GM12892 (cell line): ENCODE measurements at regions not wholly inside any gene's neighbourhood (a gene's known extent, or its start where the extent isn't known, plus 50 kb on each side); places are given as distances from the start of the nearest gene placed in this dataset.

Experiments
- POLR2A ChIP-seq: IDR thresholded peaks from 2 replicates; pipeline ENCODE4 v1.6.1; 2011; ENCODE audit warnings: low read depth, low read length, control low read depth
- POLR2AphosphoS5 ChIP-seq: IDR thresholded peaks from 2 replicates; pipeline ENCODE4 v1.6.1; 2011; ENCODE audit warnings: low read depth, low read length, control low read depth

DNA sequence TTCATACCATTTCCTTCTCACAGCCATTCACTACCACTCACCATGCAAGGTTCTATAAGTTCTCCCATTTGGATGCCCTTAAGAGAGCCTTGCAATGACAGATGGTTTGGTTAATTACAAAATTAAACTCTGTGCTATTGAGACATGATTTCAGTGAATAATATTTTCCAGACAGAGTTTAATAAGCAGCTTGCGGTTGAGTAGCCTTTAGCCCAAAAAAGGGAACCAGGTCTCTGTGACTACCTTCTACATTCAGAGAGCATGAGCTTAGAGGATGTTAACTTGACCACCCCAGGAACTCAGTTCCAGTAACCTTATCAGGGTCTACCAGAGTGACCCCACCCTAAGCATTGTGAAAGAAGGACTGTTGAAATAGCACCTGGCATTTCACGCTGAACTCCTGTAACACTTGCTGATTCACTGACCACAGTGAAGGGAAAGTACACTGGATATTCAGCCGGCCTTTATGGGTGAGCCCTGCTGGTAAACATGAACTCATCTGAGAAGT, 1173.1 kb upstream of the ZEB2 start:
- TF ChIP-seq POLR2A (no peak), POLR2AphosphoS5 (no peak)
